HUES64 (cell line): ENCODE measurements at regions not wholly inside any gene's neighbourhood (a gene's known extent, or its start where the extent isn't known, plus 50 kb on each side); places are given as distances from the start of the nearest gene placed in this dataset.
A peak's percentile ranks its signal among the peaks of the same experiment; 100 is the strongest.

Experiments
- H3K27ac ChIP-seq: 2 replicates; pipeline ENCODE4 v1.7.0; 2013; ENCODE audit warnings: low read depth, low read length, inconsistent platforms
- H3K27me3 ChIP-seq: 2 replicates; pipeline ENCODE4 v1.6.1; 2013; ENCODE audit warnings: mild to moderate bottlenecking, low read length; ENCODE audit not compliant: insufficient read depth
- H3K36me3 ChIP-seq: 2 replicates; pipeline ENCODE4 v1.6.1; 2013; ENCODE audit warnings: mild to moderate bottlenecking, low read length; ENCODE audit not compliant: insufficient read depth
- H3K4me1 ChIP-seq: 2 replicates; pipeline ENCODE4 v1.6.1; 2013; ENCODE audit warnings: mild to moderate bottlenecking, low read length, moderate library complexity; ENCODE audit not compliant: insufficient read depth
- H3K4me3 ChIP-seq: 2 replicates; pipeline ENCODE4 v1.5.1; 2013; ENCODE audit warnings: mild to moderate bottlenecking, low read length, moderate library complexity
- H3K9ac ChIP-seq: 2 replicates; pipeline ENCODE4 v1.6.1; 2013; ENCODE audit warnings: mild to moderate bottlenecking, low read depth, low read length
- H3K9me3 ChIP-seq: 2 replicates; pipeline ENCODE4 v1.6.1; 2013; ENCODE audit warnings: low read depth, low read length; ENCODE audit not compliant: insufficient read depth
- WGBS: fragments of 150-250, 120-280 bp; methylation state at CpG from one replicate; pipeline ENCODE4 v1.1.7; 2013; ENCODE audit warnings: missing lambda C conversion rate; 5-methylcytosine and 5-hydroxymethylcytosine counted together

- H3K27me3 ChIP-seq = no peaks in the 10 kb centered on the region
- H3K27ac ChIP-seq = no peak overlapping the region
- no peaks in the 10 kb centered on the region for H3K9me3 ChIP-seq
- no peak overlapping the region for H3K4me3 ChIP-seq
- H3K36me3 ChIP-seq = no peaks in the 10 kb centered on the region
- no peak overlapping the region for H3K9ac ChIP-seq
- no peaks in the 10 kb centered on the region for H3K4me1 ChIP-seq
- WGBS = 96% methylated on average over 6 of the region's 6 CpGs
Measured at GRCh38 chr11:116428638-116428975, 344.2 kb downstream of the BUD13 start.

GRCh38 chr11:116427903-116428637, 344.7 kb downstream of the BUD13 start:
- Histone ChIP-seq H3K36me3 (no peaks in the 10 kb centered on the region), H3K9me3 (no peaks in the 10 kb centered on the region), H3K27me3 (no peaks in the 10 kb centered on the region), H3K27ac (no peak overlapping the region), H3K4me3 (no peak overlapping the region), H3K4me1 (peaks cover under 1% of the 10 kb centered on the region; the same call in 1 of the 2 replicates), H3K9ac (no peak overlapping the region)
- 76% methylated on average over 11 of the region's 11 CpGs for WGBS

GRCh38 chr11:116427337-116427902, 345.4 kb downstream of the BUD13 start:
- Histone ChIP-seq H3K9ac (no peak overlapping the region), H3K4me3 (no peak overlapping the region), H3K36me3 (no peaks in the 10 kb centered on the region), H3K4me1 (peaks cover 7% of the 10 kb centered on the region), H3K27ac (no peak overlapping the region), H3K27me3 (no peaks in the 10 kb centered on the region), H3K9me3 (no peaks in the 10 kb centered on the region)
- WGBS = 66% methylated on average over 3 of the region's 3 CpGs

- H3K27me3 ChIP-seq = no peaks in the 10 kb centered on the region
Measured at GRCh38 chr11:116426761-116427160, 346.0 kb downstream of the BUD13 start.

GRCh38 chr11:116424615-116425261, 348.0 kb downstream of the BUD13 start:
- WGBS = 91% methylated on average over 4 of the region's 4 CpGs
- Histone ChIP-seq H3K9me3 (no peaks in the 10 kb centered on the region; the same call in 1 of the 2 replicates), H3K27me3 (no peaks in the 10 kb centered on the region), H3K9ac (no peak overlapping the region), H3K4me3 (no peak overlapping the region), H3K4me1 (peaks cover 18% of the 10 kb centered on the region), H3K36me3 (no peaks in the 10 kb centered on the region), H3K27ac (no peak overlapping the region)

More at GRCh38 chr11:116426761-116427160, 346.0 kb downstream of the BUD13 start:
- 92% methylated on average over 1 of the region's 1 CpG for WGBS
- H3K4me3 ChIP-seq = no peak overlapping the region
- no peak overlapping the region for H3K9ac ChIP-seq
- H3K27ac ChIP-seq = no peak overlapping the region
- H3K9me3 ChIP-seq = no peaks in the 10 kb centered on the region
- peaks cover 11% of the 10 kb centered on the region for H3K4me1 ChIP-seq
- no peaks in the 10 kb centered on the region for H3K36me3 ChIP-seq

- Histone ChIP-seq H3K27me3 (no peaks in the 10 kb centered on the region), H3K27ac (peak overlapping the region; percentile 24; the same call in 1 of the 2 replicates), H3K4me3 (no peak overlapping the region), H3K9ac (no peak overlapping the region), H3K4me1 (peaks cover 18% of the 10 kb centered on the region), H3K36me3 (no peaks in the 10 kb centered on the region), H3K9me3 (no peaks in the 10 kb centered on the region; the same call in 1 of the 2 replicates)
- 65% methylated on average over 6 of the region's 6 CpGs for WGBS
Measured at GRCh38 chr11:116422956-116423600, 349.7 kb downstream of the BUD13 start.

GRCh38 chr11:116422556-116422955, 350.2 kb downstream of the BUD13 start:
- Histone ChIP-seq H3K36me3 (no peaks in the 10 kb centered on the region), H3K9ac (no peak overlapping the region), H3K4me1 (peaks cover 18% of the 10 kb centered on the region), H3K9me3 (no peaks in the 10 kb centered on the region; the same call in 1 of the 2 replicates), H3K27me3 (no peaks in the 10 kb centered on the region), H3K27ac (peak overlapping the region; percentile 24; the same call in 1 of the 2 replicates), H3K4me3 (no peak overlapping the region)

GRCh38 chr11:116421529-116422185, 351.1 kb downstream of the BUD13 start:
- no peak overlapping the region for H3K9ac ChIP-seq
- peaks cover 18% of the 10 kb centered on the region for H3K4me1 ChIP-seq
- H3K27me3 ChIP-seq = no peaks in the 10 kb centered on the region
- H3K4me3 ChIP-seq = no peak overlapping the region
- 85% methylated on average over 15 of the region's 16 CpGs for WGBS
- no peak overlapping the region for H3K27ac ChIP-seq
- no peaks in the 10 kb centered on the region; the same call in 1 of the 2 replicates for H3K9me3 ChIP-seq
- H3K36me3 ChIP-seq = no peaks in the 10 kb centered on the region

GRCh38 chr11:116420770-116421528, 351.8 kb downstream of the BUD13 start:
- no peak overlapping the region for H3K4me3 ChIP-seq
- H3K4me1 ChIP-seq = peaks cover 18% of the 10 kb centered on the region
- H3K36me3 ChIP-seq = no peaks in the 10 kb centered on the region
- H3K9me3 ChIP-seq = no peaks in the 10 kb centered on the region; the same call in 1 of the 2 replicates
- WGBS = 82% methylated on average over 9 of the region's 9 CpGs
- H3K27me3 ChIP-seq = no peaks in the 10 kb centered on the region
- H3K9ac ChIP-seq = no peak overlapping the region
- H3K27ac ChIP-seq = no peak overlapping the region

GRCh38 chr11:116420030-116420429, 352.8 kb downstream of the BUD13 start:
- no peaks in the 10 kb centered on the region for H3K36me3 ChIP-seq
- H3K4me3 ChIP-seq = no peak overlapping the region
- no peaks in the 10 kb centered on the region for H3K27me3 ChIP-seq
- H3K9ac ChIP-seq = no peak overlapping the region
- H3K4me1 ChIP-seq = peaks cover 24% of the 10 kb centered on the region
- H3K9me3 ChIP-seq = no peaks in the 10 kb centered on the region; the same call in 1 of the 2 replicates
- H3K27ac ChIP-seq = no peak overlapping the region
